WTC11 (cell line): ENCODE measurements at regions not wholly inside any gene's neighbourhood (a gene's known extent, or its start where the extent isn't known, plus 50 kb on each side); places are given as distances from the start of the nearest gene placed in this dataset.

Experiments used
- ATAC-seq: fragments of 200-7000 bp; cut with Tn5 transposase; 2 replicates; pipeline ENCODE4 v1.10.0; 2021; ENCODE audit warnings: mild to moderate bottlenecking, moderate library complexity
- CTCF ChIA-PET: fragments of 300-600 bp; sonication (Branson Sonifier 250); formaldehyde crosslinking; loops from one replicate; lab custom pipeline; 2021; ENCODE audit warnings: antibody characterized with exemption; lab: Charles Lee
- POLR2A ChIA-PET: fragments of 350-600 bp; sonication (Branson Sonifier 250); formaldehyde crosslinking; loops from one replicate; lab custom pipeline; 2021; ENCODE audit warnings: antibody characterized with exemption; lab: Charles Lee
- DNase-seq: peaks from one replicate; pipeline ENCODE4 v3.0.0; 2021; ENCODE audit warnings: low spot score
- H3K27ac Mint-ChIP-seq: 2 replicates; pipeline ENCODE4 v1.8.0; 2021; ENCODE audit warnings: mixed read lengths
- H3K27me3 Mint-ChIP-seq: 2 replicates; pipeline ENCODE4 v1.8.0; 2021; ENCODE audit warnings: low read depth, mild to moderate bottlenecking, moderate library complexity, mixed read lengths
- H3K36me3 Mint-ChIP-seq: 2 replicates; pipeline ENCODE4 v1.8.0; 2021; ENCODE audit warnings: mixed read lengths
- H3K4me1 Mint-ChIP-seq: 2 replicates; pipeline ENCODE4 v1.8.0; 2022; ENCODE audit warnings: mixed read lengths
- H3K4me3 Mint-ChIP-seq: 2 replicates; pipeline ENCODE4 v1.8.0; 2021; ENCODE audit warnings: mild to moderate bottlenecking, moderate library complexity, mixed read lengths
- H3K9me3 Mint-ChIP-seq: 2 replicates; pipeline ENCODE4 v1.8.0; 2021; ENCODE audit warnings: mixed read lengths
- AR ChIP-seq: fragments of 250-450 bp; sonication (Bioruptor Pico); IDR thresholded peaks from 2 replicates; pipeline ENCODE4 v1.9.0; 2021; ENCODE audit warnings: mild to moderate bottlenecking
- ATF2 ChIP-seq: sonication (generic); formaldehyde crosslinking; IDR thresholded peaks from 2 replicates; pipeline ENCODE4 v1.8.1; 2022; ENCODE audit warnings: low read depth, missing genetic modification reagents, borderline replicate concordance
- CTCF ChIP-seq: fragments of 200-600 bp; IDR thresholded peaks from 2 replicates; pipeline ENCODE4 v1.8.0; 2022; ENCODE audit warnings: antibody characterized with exemption
- ELF4 ChIP-seq: sonication (generic); formaldehyde crosslinking; IDR thresholded peaks from 2 replicates; pipeline ENCODE4 v1.8.1; 2022; ENCODE audit warnings: low read depth, mild to moderate bottlenecking, moderate library complexity, missing genetic modification reagents
- FOXP4 ChIP-seq: sonication (generic); formaldehyde crosslinking; IDR thresholded peaks from 2 replicates; pipeline ENCODE4 v1.8.0; 2022; ENCODE audit warnings: mild to moderate bottlenecking, missing genetic modification reagents
- GRHL2 ChIP-seq: fragments of 250-450 bp; sonication (Bioruptor Pico); IDR thresholded peaks from 2 replicates; pipeline ENCODE4 v1.8.0; 2022; ENCODE audit warnings: mild to moderate bottlenecking, moderate library complexity; ENCODE audit not compliant: insufficient replicate concordance, severe bottlenecking
- MAX ChIP-seq: sonication (generic); formaldehyde crosslinking; IDR thresholded peaks from 2 replicates; pipeline ENCODE4 v1.8.0; 2022; ENCODE audit warnings: mild to moderate bottlenecking, missing genetic modification reagents
- MLX ChIP-seq: sonication (generic); formaldehyde crosslinking; IDR thresholded peaks from 2 replicates; pipeline ENCODE4 v1.8.1; 2023; ENCODE audit warnings: mild to moderate bottlenecking, missing genetic modification reagents, moderate library complexity
- MXD4 ChIP-seq: fragments of 250-450 bp; sonication (Bioruptor Pico); IDR thresholded peaks from 2 replicates; pipeline ENCODE4 v1.8.0; 2021; ENCODE audit warnings: mild to moderate bottlenecking, moderate library complexity, borderline replicate concordance
- MYBL2 ChIP-seq: sonication (generic); formaldehyde crosslinking; IDR thresholded peaks from 2 replicates; pipeline ENCODE4 v1.8.1; 2023; ENCODE audit warnings: mild to moderate bottlenecking, moderate library complexity, missing genetic modification reagents
- NFYB ChIP-seq: sonication (generic); formaldehyde crosslinking; conservative IDR thresholded peaks from 2 replicates; pipeline ENCODE4 v1.8.0; 2022; ENCODE audit warnings: low read depth, missing genetic modification reagents
- NR2C2 ChIP-seq: sonication (generic); formaldehyde crosslinking; IDR thresholded peaks from 2 replicates; pipeline ENCODE4 v1.8.0; 2022; ENCODE audit warnings: mild to moderate bottlenecking, missing genetic modification reagents
- PRRX2 ChIP-seq: fragments of 250-450 bp; sonication (Bioruptor Pico); IDR thresholded peaks from 2 replicates; pipeline ENCODE4 v1.8.0; 2021; ENCODE audit warnings: mild to moderate bottlenecking
- SMAD3 ChIP-seq: sonication (generic); formaldehyde crosslinking; IDR thresholded peaks from 2 replicates; pipeline ENCODE4 v1.8.0; 2022; ENCODE audit warnings: missing genetic modification reagents, mild to moderate bottlenecking, borderline replicate concordance
- ZBTB43 ChIP-seq: sonication (generic); formaldehyde crosslinking; IDR thresholded peaks from 2 replicates; pipeline ENCODE4 v1.8.1; 2023; ENCODE audit warnings: mild to moderate bottlenecking, missing genetic modification reagents
- ZNF263 ChIP-seq: sonication (generic); formaldehyde crosslinking; IDR thresholded peaks from 2 replicates; pipeline ENCODE4 v1.8.1; 2022; ENCODE audit warnings: low read depth, mild to moderate bottlenecking, moderate library complexity, missing genetic modification reagents
- ZNF396 ChIP-seq: fragments of 250-450 bp; sonication (Bioruptor Pico); IDR thresholded peaks from 2 replicates; pipeline ENCODE4 v1.8.0; 2021; ENCODE audit warnings: mild to moderate bottlenecking, moderate library complexity, borderline replicate concordance
- ZNF671 ChIP-seq: fragments of 250-450 bp; sonication (Bioruptor Pico); IDR thresholded peaks from 2 replicates; pipeline ENCODE4 v1.8.0; 2021; ENCODE audit warnings: mild to moderate bottlenecking

- no peaks in the 10 kb centered on the region for H3K27me3 Mint-ChIP-seq
- ChIA-PET POLR2A (no interaction called here), CTCF (no interaction called here)
- peaks cover 41% of the 10 kb centered on the region for H3K9me3 Mint-ChIP-seq
- DNase-seq (no peak), ATAC-seq (no peak)
- no peak overlapping the region for H3K4me3 Mint-ChIP-seq
- no peak overlapping the region for H3K27ac Mint-ChIP-seq
- TF ChIP-seq CTCF (no peak), ELF4 (CRISPR knock-in tag) (no peak), NFYB (no peak), PRRX2 (CRISPR knock-in tag) (no peak), MLX (no peak), ATF2 (CRISPR knock-in tag) (no peak), AR (no peak), ZNF263 (no peak), FOXP4 (CRISPR knock-in tag) (no peak), MXD4 (no peak), SMAD3 (CRISPR knock-in tag) (no peak), ZNF671 (CRISPR knock-in tag) (no peak), NR2C2 (CRISPR knock-in tag) (no peak)
- H3K36me3 Mint-ChIP-seq = peaks cover 17% of the 10 kb centered on the region
- no peaks in the 10 kb centered on the region for H3K4me1 Mint-ChIP-seq
Observed at GRCh38 chr3:6578526-6578925, 282.4 kb upstream of the GRM7 start.

GRCh38 chr3:6580808-6581207, 280.1 kb upstream of the GRM7 start:
- H3K36me3 Mint-ChIP-seq = peaks cover 21% of the 10 kb centered on the region
- no peak for TF ChIP-seq MAX (CRISPR knock-in tag)
- no peak for TF ChIP-seq ZBTB43 (CRISPR knock-in tag)
- no peak for TF ChIP-seq PRRX2 (CRISPR knock-in tag)
- no peak for TF ChIP-seq ZNF396 (CRISPR knock-in tag)
- TF ChIP-seq GRHL2 (CRISPR knock-in tag) = no peak
- no peak for TF ChIP-seq MYBL2 (CRISPR knock-in tag)
- TF ChIP-seq, all 79 proteins: peak for 0
- H3K27me3 Mint-ChIP-seq = no peaks in the 10 kb centered on the region
- DNase-seq (no peak), ATAC-seq (no peak)
- ChIA-PET CTCF (no interaction called here), POLR2A (no interaction called here)
- H3K4me1 Mint-ChIP-seq = no peaks in the 10 kb centered on the region
- H3K9me3 Mint-ChIP-seq = peaks cover 50% of the 10 kb centered on the region
- no peak overlapping the region for H3K4me3 Mint-ChIP-seq
- no peak overlapping the region for H3K27ac Mint-ChIP-seq
